ENCODE measurements at regions not wholly inside any gene's neighbourhood (a gene's known extent, or its start where the extent isn't known, plus 50 kb on each side); places are given as distances from the start of the nearest gene placed in this dataset.

DNA sequence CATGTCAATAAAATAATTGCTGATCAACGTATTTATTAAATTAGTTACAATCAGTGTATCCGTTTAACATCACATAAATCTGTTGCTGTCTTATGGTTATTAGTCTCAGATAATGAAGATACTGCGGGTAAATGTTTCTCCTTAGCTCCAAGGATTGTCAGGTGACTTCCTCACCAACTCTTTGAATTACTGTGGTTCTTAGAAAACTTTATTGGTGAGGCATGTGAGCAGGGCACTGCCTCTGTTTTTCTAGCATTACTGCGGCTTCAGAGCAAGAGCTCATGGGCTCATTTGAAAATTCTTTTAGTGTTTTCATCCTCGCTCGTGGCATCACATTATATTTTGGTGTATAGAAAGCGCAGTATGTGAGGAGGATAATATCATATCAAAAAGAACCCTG, 555.9 kb downstream of the LMO4 start:
- Histone ChIP-seq H3K27me3 (ENCODE audit: control insufficient read depth, insufficient read depth, low read length) (no peaks in the 10 kb centered on the region), H3K4me2 (ENCODE audit: extremely low read depth, insufficient read depth, low read length) (no peak overlapping the region), H3K4me1 (ENCODE audit: control insufficient read depth, extremely low read depth, insufficient read depth, low read length) (no peaks in the 10 kb centered on the region), H2AFZ (ENCODE audit: low read length) (no peak overlapping the region), H3K79me2 (ENCODE audit: control insufficient read depth, insufficient read depth, low read length) (no peaks in the 10 kb centered on the region), H3K27ac (ENCODE audit: insufficient read depth, low read length) (no peak overlapping the region), H3K9ac (ENCODE audit: insufficient read depth, low read length) (no peak overlapping the region), H3K4me3 (replicated peaks in 1 of 4; ENCODE audit: control extremely low read depth in 1 of 4, insufficient read depth in 1 of 4, low read depth in 3 of 4, low read length in 4 of 4) (no peak overlapping the region), H3K9me3 (ENCODE audit: control insufficient read depth, insufficient read depth, low read depth, low read length) (no peaks in the 10 kb centered on the region), H4K20me1 (ENCODE audit: control insufficient read depth, extremely low read depth, insufficient read depth, low read length) (no peaks in the 10 kb centered on the region), H3K36me3 (ENCODE audit: control insufficient read depth, insufficient read depth, low read length) (no peaks in the 10 kb centered on the region)
- TF ChIP-seq EZH2 (IDR thresholded peaks at IDR 0.05; ENCODE audit: low read length, missing control alignments) (no peak), CTCF (conservative IDR thresholded peaks at IDR 0.05 in 1 of 2, IDR thresholded peaks at IDR 0.05 in 1 of 2; ENCODE audit: low read depth in 1 of 2, low read length in 2 of 2) (no peak)
- DNase-seq (ENCODE audit: low read depth in 2 of 2), result no peak

DNA sequence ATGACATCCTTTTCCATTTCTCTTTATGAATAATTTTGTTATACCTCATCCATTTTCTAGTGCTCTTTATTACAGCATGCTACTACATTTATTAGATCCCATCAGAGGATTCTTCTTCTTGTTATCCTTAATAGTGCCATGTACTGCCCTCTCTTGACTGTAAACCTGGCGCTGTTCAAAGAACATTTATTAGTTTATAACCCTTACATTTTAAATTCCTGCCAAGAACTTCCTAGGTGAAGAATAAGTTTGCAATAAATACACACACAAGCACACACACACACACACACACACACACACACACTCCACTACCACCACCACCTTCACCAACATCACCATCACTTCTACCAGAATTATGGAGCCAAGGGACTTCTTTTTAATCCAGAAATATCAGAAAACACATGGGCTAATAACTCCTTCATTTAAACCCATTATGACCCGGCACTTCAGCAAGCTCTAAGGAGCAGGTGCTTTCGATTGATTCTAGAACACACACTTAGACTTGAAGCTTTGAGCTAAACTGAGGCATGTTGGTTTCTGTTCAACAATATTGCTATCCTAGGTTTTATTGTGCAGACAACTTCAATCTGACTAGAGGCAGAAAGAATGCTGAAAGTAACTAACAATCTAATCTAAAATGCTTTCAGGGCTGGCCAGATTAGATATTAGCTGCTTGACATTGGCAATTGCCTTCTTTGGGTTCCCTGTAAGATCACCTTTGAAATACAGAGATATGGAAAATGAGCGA, 556.8 kb downstream of the LMO4 start:
- H3K27ac ChIP-seq (ENCODE audit: insufficient read depth, low read length), result no peak overlapping the region
- no peaks in the 10 kb centered on the region for H3K79me2 ChIP-seq (ENCODE audit: control insufficient read depth, insufficient read depth, low read length)
- no peaks in the 10 kb centered on the region for H3K4me1 ChIP-seq (ENCODE audit: control insufficient read depth, extremely low read depth, insufficient read depth, low read length)
- no peak overlapping the region for H2AFZ ChIP-seq (ENCODE audit: low read length)
- no peaks in the 10 kb centered on the region for H4K20me1 ChIP-seq (ENCODE audit: control insufficient read depth, extremely low read depth, insufficient read depth, low read length)
- H3K27me3 ChIP-seq (ENCODE audit: control insufficient read depth, insufficient read depth, low read length), result no peaks in the 10 kb centered on the region
- H3K9ac ChIP-seq (ENCODE audit: insufficient read depth, low read length), result no peak overlapping the region
- DNase-seq (ENCODE audit: low read depth in 2 of 2), result no peak
- H3K36me3 ChIP-seq (ENCODE audit: control insufficient read depth, insufficient read depth, low read length), result no peaks in the 10 kb centered on the region
- H3K4me3 ChIP-seq (replicated peaks in 1 of 4; ENCODE audit: control extremely low read depth in 1 of 4, insufficient read depth in 1 of 4, low read depth in 3 of 4, low read length in 4 of 4), result no peak overlapping the region
- no peak overlapping the region for H3K4me2 ChIP-seq (ENCODE audit: extremely low read depth, insufficient read depth, low read length)
- TF ChIP-seq CTCF (conservative IDR thresholded peaks at IDR 0.05 in 1 of 2, IDR thresholded peaks at IDR 0.05 in 1 of 2; ENCODE audit: low read depth in 1 of 2, low read length in 2 of 2) (no peak), EZH2 (IDR thresholded peaks at IDR 0.05; ENCODE audit: low read length, missing control alignments) (no peak)
- H3K9me3 ChIP-seq (ENCODE audit: control insufficient read depth, insufficient read depth, low read depth, low read length), result no peaks in the 10 kb centered on the region

DNA sequence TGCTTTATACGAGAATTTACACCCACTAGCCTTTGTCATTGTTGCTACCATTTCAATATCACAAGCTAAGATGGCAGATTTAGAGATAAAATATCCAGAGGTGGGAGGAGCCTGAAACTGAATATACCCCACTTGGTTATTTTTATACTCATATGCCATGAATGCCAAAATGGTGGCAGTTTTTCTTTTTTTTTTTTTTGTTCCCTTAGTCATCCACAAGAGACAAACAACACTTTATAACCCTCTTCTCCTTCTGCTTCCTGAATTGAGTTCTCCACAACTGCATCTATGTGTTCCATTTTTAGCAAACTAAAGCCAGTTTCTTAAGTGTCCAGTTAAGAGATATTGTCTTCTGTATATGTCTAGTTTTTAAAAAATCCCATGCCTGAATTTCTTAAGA, 558.4 kb downstream of the LMO4 start:
- Histone ChIP-seq H3K36me3 (ENCODE audit: control insufficient read depth, insufficient read depth, low read length) (no peaks in the 10 kb centered on the region), H2AFZ (ENCODE audit: low read length) (no peak overlapping the region), H4K20me1 (ENCODE audit: control insufficient read depth, extremely low read depth, insufficient read depth, low read length) (no peaks in the 10 kb centered on the region), H3K27me3 (ENCODE audit: control insufficient read depth, insufficient read depth, low read length) (no peaks in the 10 kb centered on the region), H3K27ac (ENCODE audit: insufficient read depth, low read length) (no peak overlapping the region), H3K9ac (ENCODE audit: insufficient read depth, low read length) (no peak overlapping the region), H3K79me2 (ENCODE audit: control insufficient read depth, insufficient read depth, low read length) (no peaks in the 10 kb centered on the region), H3K9me3 (ENCODE audit: control insufficient read depth, insufficient read depth, low read depth, low read length) (no peaks in the 10 kb centered on the region), H3K4me1 (ENCODE audit: control insufficient read depth, extremely low read depth, insufficient read depth, low read length) (no peaks in the 10 kb centered on the region), H3K4me3 (replicated peaks in 1 of 4; ENCODE audit: control extremely low read depth in 1 of 4, insufficient read depth in 1 of 4, low read depth in 3 of 4, low read length in 4 of 4) (no peak overlapping the region), H3K4me2 (ENCODE audit: extremely low read depth, insufficient read depth, low read length) (no peak overlapping the region)
- DNase-seq (ENCODE audit: low read depth in 2 of 2), result no peak
- no peak for TF ChIP-seq CTCF (conservative IDR thresholded peaks at IDR 0.05 in 1 of 2, IDR thresholded peaks at IDR 0.05 in 1 of 2; ENCODE audit: low read depth in 1 of 2, low read length in 2 of 2)
- no peak for TF ChIP-seq EZH2 (IDR thresholded peaks at IDR 0.05; ENCODE audit: low read length, missing control alignments)

Data from fibroblast of lung (primary cell).